ENCODE measurements at regions not wholly inside any gene's neighbourhood (a gene's known extent, or its start where the extent isn't known, plus 50 kb on each side); places are given as distances from the start of the nearest gene placed in this dataset.

- no peak for TF ChIP-seq POLR2A (IDR thresholded peaks at IDR 0.05)
- TF ChIP-seq CTCF (IDR thresholded peaks at IDR 0.05), result no peak
These were observed 381.0 kb downstream of the TSHZ3 start for GRCh38 chr19:30968210-30968609.

All from body of pancreas (tissue), 4 donors.